Endothelial cell of umbilical vein (primary cell): ENCODE measurements at regions not wholly inside any gene's neighbourhood (a gene's known extent, or its start where the extent isn't known, plus 50 kb on each side); places are given as distances from the start of the nearest gene placed in this dataset.

Experiments
- BruUV-seq: library from RNA; stranded (reverse); fragments of 400-500 nt; replicated peaks from 2 replicates; lab custom pipeline; 2021; lab: Mats Ljungman, UMichigan
- CTCF ChIA-PET: fragments of 300-600, 350-600 bp; sonication (Branson Sonifier 250); formaldehyde crosslinking; loops from one replicate; lab custom pipeline; 2021; ENCODE audit warnings: antibody characterized with exemption, inconsistent platforms; lab: Charles Lee
- POLR2A ChIA-PET: fragments of 300-600, 350-600 bp; sonication (Branson Sonifier 250); formaldehyde crosslinking; loops from one replicate; lab custom pipeline; 2021; ENCODE audit warnings: antibody characterized with exemption, inconsistent platforms; lab: Charles Lee
- DNase-seq: peaks from one replicate; pipeline ENCODE4 v3.0.0-alpha.2; 2011; ENCODE audit warnings: low read depth, low spot score
- FAIRE-seq: peaks from 2 replicates; lab custom pipeline; 2011; peaks lifted over from hg19 to GRCh38; lab: Jason Lieb, UNC
- H2AFZ ChIP-seq: 2 replicates; pipeline ENCODE4 v1.6.0; 2012; ENCODE audit warnings: low read depth, low read length, control low read depth, inconsistent platforms
- H3K27ac ChIP-seq: 2 replicates; pipeline ENCODE4 v1.5.1; 2011; ENCODE audit warnings: low read depth, mild to moderate bottlenecking, control low read depth, low read length, moderate library complexity; ENCODE audit not compliant: insufficient read depth
- H3K27me3 ChIP-seq, 2 experiments: 2 replicates each; pipeline versions ENCODE4 v1.6.0 to v1.6.1; 2011; ENCODE audit warnings: low read length in 2 of 2, mixed read lengths in 1 of 2; ENCODE audit not compliant: control insufficient read depth in 2 of 2, insufficient read depth in 2 of 2
- H3K36me3 ChIP-seq, 2 experiments: 2 replicates in 1 of 2; 3 replicates in 1 of 2; pipeline ENCODE4 v1.5.1; 2011; ENCODE audit warnings: low read length in 2 of 2, mild to moderate bottlenecking in 1 of 2, moderate library complexity in 1 of 2; ENCODE audit not compliant: control insufficient read depth in 2 of 2, insufficient read depth in 2 of 2; ENCODE audit errors: extremely low read depth in 1 of 2
- H3K4me1 ChIP-seq: 3 replicates; pipeline ENCODE4 v1.5.1; 2011; ENCODE audit warnings: mild to moderate bottlenecking, low read length; ENCODE audit not compliant: control insufficient read depth, insufficient read depth; ENCODE audit errors: extremely low read depth
- H3K4me2 ChIP-seq: 2 replicates; pipeline ENCODE4 v1.6.1; 2011; ENCODE audit warnings: low read length, control low read depth, mixed read lengths; ENCODE audit not compliant: insufficient read depth
- H3K4me3 ChIP-seq, 3 experiments: fragments of 200-600 bp in 1 of 3; sonication (generic), shearing (Covaris generic) in 1 of 3; replicated peaks in 1 of 3; 2 replicates each; pipeline ENCODE4 v1.5.1; 2011 to 2016; ENCODE audit warnings: control low read depth in 3 of 3, low read length in 3 of 3, mild to moderate bottlenecking in 2 of 3, inconsistent platforms in 1 of 3, low read depth in 1 of 3, moderate library complexity in 1 of 3; ENCODE audit not compliant: insufficient read depth in 1 of 3
- H3K79me2 ChIP-seq: 2 replicates; pipeline ENCODE4 v1.6.0; 2012; ENCODE audit warnings: low read length, inconsistent platforms; ENCODE audit not compliant: control insufficient read depth, insufficient read depth
- H3K9ac ChIP-seq: replicated peaks from 2 replicates; pipeline ENCODE3; 2011; ENCODE audit warnings: low read length, control low read depth; ENCODE audit not compliant: insufficient read depth; ENCODE audit errors: extremely low read depth
- H3K9me1 ChIP-seq: replicated peaks from 3 replicates; pipeline ENCODE4 v1.6.0; 2011; ENCODE audit warnings: mild to moderate bottlenecking, low read length; ENCODE audit not compliant: control insufficient read depth, insufficient read depth; ENCODE audit errors: extremely low read depth
- H3K9me3 ChIP-seq: replicated peaks from 2 replicates; pipeline ENCODE4 v1.5.1; 2012; ENCODE audit warnings: low read length, inconsistent platforms; ENCODE audit not compliant: control insufficient read depth, insufficient read depth
- H4K20me1 ChIP-seq: replicated peaks from 2 replicates; pipeline ENCODE3; 2011; ENCODE audit warnings: mild to moderate bottlenecking, low read length; ENCODE audit not compliant: control insufficient read depth, insufficient read depth; ENCODE audit errors: extremely low read depth
- EZH2 ChIP-seq: IDR thresholded peaks from 2 replicates; pipeline ENCODE4 v1.6.1; 2012; ENCODE audit warnings: borderline replicate concordance, low read depth, mild to moderate bottlenecking, moderate library complexity, low read length, inconsistent platforms; ENCODE audit not compliant: severe bottlenecking
- FOS ChIP-seq: IDR thresholded peaks from 2 replicates; pipeline ENCODE4 v1.6.1; 2011; ENCODE audit warnings: mild to moderate bottlenecking, low read length, moderate library complexity, borderline replicate concordance; ENCODE audit not compliant: insufficient read depth
- GATA2 ChIP-seq: IDR thresholded peaks from 2 replicates; pipeline ENCODE4 v1.7.0; 2011; ENCODE audit warnings: low read depth, mild to moderate bottlenecking, moderate library complexity, mixed read lengths, low read length; ENCODE audit not compliant: insufficient read length, insufficient read depth
- JUN ChIP-seq: IDR thresholded peaks from 2 replicates; pipeline ENCODE4 v1.6.1; 2011; ENCODE audit warnings: borderline replicate concordance, low read depth; ENCODE audit not compliant: insufficient read length, insufficient read depth
- MYC ChIP-seq: IDR thresholded peaks from one replicate; pipeline ENCODE4 v1.6.1; 2011; ENCODE audit warnings: mild to moderate bottlenecking, low read depth, low read length
- POLR2A ChIP-seq: IDR thresholded peaks from 2 replicates; pipeline ENCODE4 v1.6.1; 2012; ENCODE audit warnings: low read depth, mild to moderate bottlenecking, control low read depth, low read length
- POLR2AphosphoS5 ChIP-seq: IDR thresholded peaks from 2 replicates; pipeline ENCODE4 v1.6.1; 2012; ENCODE audit warnings: low read depth, mild to moderate bottlenecking, control low read depth, low read length, moderate library complexity; ENCODE audit not compliant: insufficient read depth
- dilution Hi-C: fragments of 300-500 bp; cut with MboI; formaldehyde crosslinking; loops from one replicate; pipeline ENCODE4 v1.15.0; 2019; ENCODE audit warnings: low sequenced_read_pairs; ENCODE audit not compliant: extremely low pct_ligation_motif_present
- intact Hi-C: fragments of 100-400 bp; cut with micrococcal nuclease; formaldehyde crosslinking; loops from one replicate; pipeline ENCODE4 v1.10.0; 2022
- TF ChIP-seq, protein P1 (sequence below): IDR thresholded peaks from 2 replicates; pipeline ENCODE4 v1.6.1; 2011; ENCODE audit not compliant: insufficient read depth, insufficient read length
- TF ChIP-seq, protein P2 (sequence below), 2 donors: IDR thresholded peaks; 1 replicate in 1 of 2; 2 replicates in 1 of 2; pipeline ENCODE4 v1.5.1; 2011; ENCODE audit warnings: low read length in 2 of 2, mild to moderate bottlenecking in 2 of 2, moderate library complexity in 2 of 2, control low read depth in 1 of 2, inconsistent platforms in 1 of 2, low read depth in 1 of 2; ENCODE audit not compliant: insufficient read depth in 1 of 2; ENCODE audit errors: extremely low read depth in 1 of 2

DNA sequence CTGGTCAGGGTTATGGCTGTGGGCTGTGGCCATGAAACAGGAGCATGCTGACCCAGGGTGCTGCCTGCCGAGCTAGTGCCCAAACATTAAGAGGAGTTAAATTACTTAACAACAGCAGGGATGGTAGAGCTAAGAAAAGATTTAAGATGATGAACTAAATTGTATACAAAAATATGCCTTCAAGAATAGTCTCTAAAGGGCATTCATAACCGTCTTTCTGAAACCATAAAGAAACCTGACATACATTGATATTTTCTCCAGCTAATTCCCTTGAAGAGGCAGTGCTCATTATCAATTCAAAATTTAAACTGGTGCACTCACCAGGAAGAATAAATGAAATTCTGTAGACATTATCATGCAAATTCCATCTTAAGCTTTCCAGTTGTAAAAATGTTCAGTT, 265.8 kb upstream of the TAC1 start:
- FAIRE-seq = no peak
- intact Hi-C loops (no loop called here), dilution Hi-C loops (no loop called here)
- TF ChIP-seq, protein P1, sequence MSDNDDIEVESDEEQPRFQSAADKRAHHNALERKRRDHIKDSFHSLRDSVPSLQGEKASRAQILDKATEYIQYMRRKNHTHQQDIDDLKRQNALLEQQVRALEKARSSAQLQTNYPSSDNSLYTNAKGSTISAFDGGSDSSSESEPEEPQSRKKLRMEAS = no peak
- no peak for TF ChIP-seq JUN
- Histone ChIP-seq H2AFZ (no peak overlapping the region), H3K27ac (no peak overlapping the region), H3K27me3 (no peaks in the 10 kb centered on the region), H3K4me1 (no peaks in the 10 kb centered on the region), H3K4me3 (no peak overlapping the region), H3K9me3 (peaks cover 1% of the 10 kb centered on the region), H3K9me1 (no peaks in the 10 kb centered on the region), H4K20me1 (no peaks in the 10 kb centered on the region), H3K36me3 (no peaks in the 10 kb centered on the region), H3K79me2 (no peaks in the 10 kb centered on the region), H3K4me2 (no peak overlapping the region), H3K9ac (no peak overlapping the region)
- ChIA-PET POLR2A (no interaction called here), CTCF (no interaction called here)
- DNase-seq = no peak
- no TSS peak for BruUV-seq

DNA sequence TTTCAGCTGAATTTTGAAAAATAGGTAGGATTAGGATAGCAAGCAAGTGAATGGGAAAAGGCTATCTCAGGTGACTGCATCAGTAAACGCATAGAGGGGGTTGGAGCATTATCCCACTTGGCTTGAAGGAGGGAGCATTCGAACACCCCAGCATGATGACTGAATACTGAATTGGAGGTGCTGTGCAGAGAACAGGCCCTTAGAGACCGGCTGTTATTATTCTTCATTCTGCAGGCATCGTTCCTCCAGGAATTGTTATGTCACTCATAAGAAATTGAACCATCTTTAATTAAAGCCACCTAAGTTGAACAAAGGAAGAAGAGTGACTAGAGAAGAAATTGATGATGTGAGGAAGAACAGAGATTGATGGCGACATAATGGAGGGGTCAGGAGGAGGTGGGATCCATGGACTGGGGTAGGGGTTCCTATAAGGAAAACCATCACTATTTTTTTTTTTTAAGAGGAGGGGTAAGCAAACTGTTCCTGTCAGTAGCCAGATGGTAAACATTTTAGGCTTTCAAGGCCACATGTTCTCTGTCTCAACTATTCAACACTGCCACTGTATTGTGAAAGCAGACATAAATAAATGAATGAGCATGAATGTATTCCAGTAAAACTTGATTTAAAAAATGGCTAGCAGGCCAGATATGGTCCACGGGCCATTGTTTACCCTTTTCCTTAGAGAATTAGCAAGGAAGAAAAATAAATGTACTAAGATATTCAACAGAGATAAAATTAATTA, 264.7 kb upstream of the TAC1 start:
- BruUV-seq = no TSS peak
- Histone ChIP-seq H3K4me2 (no peak overlapping the region), H3K36me3 (no peaks in the 10 kb centered on the region), H3K79me2 (no peaks in the 10 kb centered on the region), H3K4me1 (no peaks in the 10 kb centered on the region), H4K20me1 (no peaks in the 10 kb centered on the region), H2AFZ (no peak overlapping the region), H3K4me3 (no peak overlapping the region), H3K9me3 (peaks cover 1% of the 10 kb centered on the region), H3K9ac (no peak overlapping the region), H3K27ac (no peak overlapping the region), H3K9me1 (no peaks in the 10 kb centered on the region), H3K27me3 (no peaks in the 10 kb centered on the region)
- TF ChIP-seq, protein P2, sequence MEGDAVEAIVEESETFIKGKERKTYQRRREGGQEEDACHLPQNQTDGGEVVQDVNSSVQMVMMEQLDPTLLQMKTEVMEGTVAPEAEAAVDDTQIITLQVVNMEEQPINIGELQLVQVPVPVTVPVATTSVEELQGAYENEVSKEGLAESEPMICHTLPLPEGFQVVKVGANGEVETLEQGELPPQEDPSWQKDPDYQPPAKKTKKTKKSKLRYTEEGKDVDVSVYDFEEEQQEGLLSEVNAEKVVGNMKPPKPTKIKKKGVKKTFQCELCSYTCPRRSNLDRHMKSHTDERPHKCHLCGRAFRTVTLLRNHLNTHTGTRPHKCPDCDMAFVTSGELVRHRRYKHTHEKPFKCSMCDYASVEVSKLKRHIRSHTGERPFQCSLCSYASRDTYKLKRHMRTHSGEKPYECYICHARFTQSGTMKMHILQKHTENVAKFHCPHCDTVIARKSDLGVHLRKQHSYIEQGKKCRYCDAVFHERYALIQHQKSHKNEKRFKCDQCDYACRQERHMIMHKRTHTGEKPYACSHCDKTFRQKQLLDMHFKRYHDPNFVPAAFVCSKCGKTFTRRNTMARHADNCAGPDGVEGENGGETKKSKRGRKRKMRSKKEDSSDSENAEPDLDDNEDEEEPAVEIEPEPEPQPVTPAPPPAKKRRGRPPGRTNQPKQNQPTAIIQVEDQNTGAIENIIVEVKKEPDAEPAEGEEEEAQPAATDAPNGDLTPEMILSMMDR (IDR thresholded peaks at IDR 0.05; ENCODE audit: extremely low read depth in 1 of 2, insufficient read depth in 1 of 2, low read depth in 1 of 2, low read length in 2 of 2) = no peak
- no peak for TF ChIP-seq JUN
- TF ChIP-seq POLR2AphosphoS5 = no peak
- TF ChIP-seq GATA2 = no peak
- no peak for TF ChIP-seq POLR2A
- TF ChIP-seq, protein P1 = no peak
- TF ChIP-seq EZH2 = no peak
- TF ChIP-seq FOS = no peak
- TF ChIP-seq MYC = no peak
- intact Hi-C loops (no loop called here), dilution Hi-C loops (no loop called here)
- no peak for FAIRE-seq
- ChIA-PET CTCF (no interaction called here), POLR2A (no interaction called here)
- no peak for DNase-seq
